Femur (tissue), 1 donor: ENCODE measurements at regions not wholly inside any gene's neighbourhood (a gene's known extent, or its start where the extent isn't known, plus 50 kb on each side); places are given as distances from the start of the nearest gene placed in this dataset.
"Not testable (repeated sequence)": the region's sequence is repeated elsewhere in the genome, so short reads cannot be mapped to it uniquely, and the experiment has no call there.

Experiments
- DNase-seq: peaks from one replicate; pipeline ENCODE4 v3.0.0-alpha.2; 2017

DNA sequence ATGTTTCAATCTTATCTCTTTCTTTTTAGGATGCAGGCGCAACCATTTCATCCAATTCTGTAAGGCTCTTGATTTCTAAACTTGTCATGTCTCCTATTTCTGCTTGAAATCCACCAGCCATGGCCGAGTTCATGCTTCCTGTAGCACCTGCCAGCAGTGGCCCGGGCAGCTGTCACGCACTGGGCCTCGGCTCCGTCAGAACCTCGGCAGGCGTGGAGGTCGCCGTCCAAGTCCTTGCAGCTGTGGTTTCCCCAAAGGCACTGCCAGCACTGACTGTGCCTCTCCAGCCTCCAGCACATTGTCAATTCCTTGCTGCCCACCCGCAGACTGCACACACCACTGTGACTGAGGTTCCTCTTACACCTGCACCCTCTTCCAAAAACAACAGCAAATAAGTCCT lies 188.7 kb upstream of the SALL3 start:
- DNase-seq = no peak

DNA sequence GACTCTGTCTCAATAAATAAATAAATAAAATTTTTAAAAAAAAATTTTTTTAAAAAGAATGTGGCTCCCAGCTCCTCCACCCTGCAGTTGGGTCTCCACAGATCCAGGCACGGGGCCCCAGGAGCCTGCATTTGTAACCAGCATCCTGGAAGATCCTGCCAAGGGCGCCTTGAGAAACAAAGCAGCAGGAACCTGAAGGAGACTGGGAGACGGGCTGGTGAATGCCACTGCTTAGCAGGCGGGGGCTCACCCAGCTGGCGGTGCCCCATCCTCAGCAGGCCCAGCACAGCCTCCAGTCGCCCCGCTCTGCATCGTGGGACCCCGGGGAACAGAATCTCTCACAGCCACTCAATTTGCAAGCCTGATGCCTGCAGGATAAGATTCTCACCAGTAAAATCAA lies 187.5 kb upstream of the SALL3 start:
- DNase-seq = no peak

DNA sequence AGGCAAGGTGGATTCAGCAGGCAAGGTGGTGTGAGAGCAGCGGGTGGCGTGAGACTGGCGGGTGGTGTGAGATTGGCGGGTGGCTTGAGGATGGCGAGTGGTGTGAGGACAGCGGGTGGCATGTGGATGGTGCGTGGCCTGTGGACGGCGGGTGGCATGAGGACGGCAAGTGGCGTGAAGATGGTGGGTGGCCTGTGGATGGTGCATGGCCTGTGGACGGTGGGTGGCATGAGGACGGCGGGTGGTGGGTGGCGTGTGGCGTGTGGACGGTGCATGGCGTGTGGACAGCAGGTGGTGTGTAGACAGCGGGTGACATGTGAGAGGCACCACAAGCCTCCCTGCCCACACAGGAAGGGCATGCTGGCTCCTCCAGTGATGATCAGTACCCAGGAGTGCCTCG lies 186.9 kb upstream of the SALL3 start:
- no peak for DNase-seq

DNA sequence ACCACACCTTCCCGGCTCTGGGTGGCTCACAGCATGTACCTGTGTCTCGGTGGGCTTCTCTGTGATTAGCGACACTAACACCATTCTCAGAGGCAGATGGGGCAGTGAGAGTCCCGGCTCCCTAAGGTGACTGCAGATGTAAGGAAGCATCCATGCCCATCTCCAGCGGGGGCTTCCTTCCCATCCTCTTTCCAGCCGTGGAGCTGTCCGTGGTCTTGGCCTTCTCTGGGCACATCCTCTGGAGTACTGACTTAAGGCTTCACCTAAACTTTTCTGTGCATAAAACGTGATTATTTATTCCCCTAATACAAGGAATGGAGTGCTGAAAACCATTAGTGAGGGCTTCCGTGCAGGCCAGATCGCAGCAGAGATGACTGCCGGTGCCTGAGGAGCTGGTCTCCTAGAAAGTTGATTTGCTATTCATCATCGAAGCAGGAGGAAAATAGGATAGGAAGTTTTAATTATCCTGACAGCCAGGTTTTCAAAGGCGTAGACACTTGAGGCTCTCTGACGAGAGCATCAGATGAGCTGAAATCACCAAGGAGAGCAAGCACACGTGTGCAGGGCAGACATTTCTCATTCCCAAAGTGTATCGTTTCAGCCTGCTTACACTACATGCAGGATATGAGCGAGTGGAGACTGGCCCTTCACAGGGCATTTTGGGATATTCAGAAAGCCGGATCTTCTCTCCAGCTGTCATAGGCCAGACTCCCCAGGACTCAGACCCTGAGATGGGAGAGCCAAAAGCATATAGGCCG lies 186.1 kb upstream of the SALL3 start:
- DNase-seq = no peak

DNA sequence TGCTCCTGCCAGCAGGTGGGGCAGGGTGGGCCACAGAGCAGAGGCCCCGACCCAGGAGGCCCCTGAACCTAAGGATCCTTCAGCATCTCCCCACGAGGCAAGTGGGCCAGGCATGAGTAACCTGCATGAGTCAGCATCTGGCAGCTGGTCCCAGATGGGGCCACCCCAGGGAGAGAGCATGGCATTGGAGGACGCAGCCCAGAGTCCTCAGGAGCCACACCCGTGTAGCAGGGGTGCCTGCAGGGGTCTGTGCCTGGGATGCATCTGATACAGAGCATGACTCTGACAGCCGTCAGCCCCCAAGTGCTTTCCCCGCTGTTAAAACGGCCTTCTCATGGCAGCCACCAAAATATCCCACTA lies 185.6 kb upstream of the SALL3 start:
- DNase-seq = no peak

DNA sequence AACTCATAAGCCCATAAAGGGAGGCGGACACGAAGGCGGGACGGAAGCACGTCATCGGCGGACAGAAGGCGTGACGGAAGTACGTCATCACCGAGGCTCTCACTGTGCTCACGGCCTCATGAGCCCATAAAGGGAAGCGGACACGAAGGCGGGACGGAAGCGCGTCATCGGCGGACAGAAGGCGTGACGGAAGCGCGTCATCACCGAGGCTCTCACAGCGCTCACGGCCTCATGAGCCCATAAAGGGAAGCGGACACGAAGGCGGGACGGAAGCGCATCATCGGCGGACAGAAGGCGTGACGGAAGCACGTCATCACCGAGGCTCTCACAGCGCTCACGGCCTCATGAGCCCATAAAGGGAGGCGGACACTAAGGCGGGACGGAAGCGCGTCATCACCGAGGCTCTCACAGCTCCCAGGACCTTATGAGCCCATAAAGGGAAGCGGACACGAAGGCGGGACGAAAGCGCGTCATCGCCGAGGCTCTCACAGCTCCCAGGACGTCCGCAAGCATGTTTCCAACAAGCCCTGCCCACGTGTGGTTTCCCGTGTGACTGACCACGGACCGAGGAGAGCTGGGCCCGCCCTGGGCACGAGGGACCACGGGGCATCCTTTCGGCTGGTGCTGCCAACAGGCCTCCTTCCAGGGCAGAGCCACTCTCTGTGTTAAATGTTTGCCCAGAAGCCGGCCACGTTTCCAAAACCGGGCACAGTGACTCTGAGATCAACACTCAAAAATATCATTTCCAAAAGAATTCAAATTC lies 182.7 kb upstream of the SALL3 start:
- no peak for DNase-seq

DNA sequence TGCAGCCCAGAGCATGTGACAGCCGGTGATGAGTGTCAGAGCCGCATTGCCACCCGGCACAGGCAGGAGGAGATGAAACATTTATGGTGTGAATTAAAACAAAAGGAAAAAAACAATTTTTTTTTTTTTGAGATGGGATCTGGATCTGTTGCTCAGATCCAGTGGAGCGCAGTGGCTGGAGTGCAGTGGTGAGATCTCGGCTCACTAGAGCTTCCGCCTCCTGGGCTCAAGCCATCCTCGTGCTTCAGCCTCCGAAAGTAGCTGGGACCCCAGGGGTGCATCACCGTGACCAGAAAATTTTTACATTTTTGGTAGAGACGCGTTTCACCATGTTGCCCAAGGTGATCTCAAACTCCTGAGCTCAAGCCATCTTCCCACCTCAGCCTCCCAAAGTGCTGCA lies 182.1 kb upstream of the SALL3 start:
- no peak for DNase-seq

DNA sequence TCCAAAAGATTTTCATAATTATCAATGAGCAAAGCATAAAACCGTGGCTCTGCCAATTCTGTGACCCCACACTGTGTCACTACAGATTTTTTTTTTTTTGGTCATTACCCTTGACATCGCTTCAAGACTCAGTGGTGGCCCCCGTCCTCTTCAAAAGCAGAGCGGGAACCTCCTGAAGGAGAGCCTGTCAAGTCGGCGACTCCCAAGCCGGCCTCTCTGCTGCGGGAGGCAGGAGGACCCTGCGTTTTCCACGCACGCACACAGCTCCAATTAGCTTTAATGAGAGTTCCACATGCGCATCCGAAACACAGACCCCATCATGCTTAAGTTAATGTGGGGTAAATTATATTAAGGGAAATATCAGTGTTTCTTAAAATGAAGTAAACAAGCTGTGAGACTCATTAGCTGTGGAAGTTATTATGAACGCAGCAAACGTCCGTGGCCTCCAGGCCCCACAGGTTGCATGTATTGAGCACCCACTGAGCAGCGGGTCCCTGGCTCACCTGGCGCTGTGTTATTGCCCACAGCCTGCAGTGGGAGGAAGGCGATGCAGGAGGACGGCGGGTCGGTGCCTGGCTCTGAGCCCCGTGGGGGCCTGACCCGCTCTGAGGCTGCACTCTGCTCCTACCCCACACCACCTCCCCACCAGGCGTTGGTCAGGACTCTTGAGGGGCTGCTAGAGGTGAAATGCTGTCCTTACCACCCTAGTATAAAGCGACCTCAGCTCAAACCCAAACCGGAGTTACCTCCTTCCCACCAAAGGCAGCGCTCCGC lies 181.0 kb upstream of the SALL3 start:
- DNase-seq = no peak

DNA sequence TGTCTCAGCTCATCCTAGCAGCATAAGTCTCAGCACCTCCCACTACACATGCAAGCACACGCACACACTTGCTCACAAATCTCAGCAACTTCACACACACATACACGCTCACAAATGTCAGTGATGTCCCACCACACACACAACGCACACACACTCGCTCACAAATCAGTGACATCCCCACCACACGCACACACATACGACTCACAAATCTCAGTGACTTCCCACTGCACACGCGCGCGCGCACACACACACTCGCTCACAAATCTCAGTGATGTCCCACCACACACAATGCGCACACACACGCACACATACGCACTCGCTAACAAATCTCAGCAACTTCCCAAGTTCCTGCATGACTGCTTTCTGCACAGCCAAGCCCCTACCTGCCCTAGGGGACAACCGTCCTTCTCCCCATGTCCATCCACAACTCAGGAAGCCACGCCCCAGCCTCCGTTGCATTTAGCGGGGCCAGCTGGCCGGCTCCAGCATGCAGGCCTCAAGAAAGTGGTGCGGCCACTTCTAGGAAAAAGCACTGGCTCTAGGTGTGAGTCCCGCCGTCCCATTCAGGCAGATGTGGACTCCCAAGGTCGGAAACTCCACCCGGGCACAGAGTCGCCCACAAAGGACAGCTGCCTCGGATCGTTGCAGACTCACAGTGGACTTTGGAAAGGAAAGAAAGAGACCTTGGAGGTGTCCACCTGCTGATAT lies 180.1 kb upstream of the SALL3 start:
- no peak for DNase-seq

DNA sequence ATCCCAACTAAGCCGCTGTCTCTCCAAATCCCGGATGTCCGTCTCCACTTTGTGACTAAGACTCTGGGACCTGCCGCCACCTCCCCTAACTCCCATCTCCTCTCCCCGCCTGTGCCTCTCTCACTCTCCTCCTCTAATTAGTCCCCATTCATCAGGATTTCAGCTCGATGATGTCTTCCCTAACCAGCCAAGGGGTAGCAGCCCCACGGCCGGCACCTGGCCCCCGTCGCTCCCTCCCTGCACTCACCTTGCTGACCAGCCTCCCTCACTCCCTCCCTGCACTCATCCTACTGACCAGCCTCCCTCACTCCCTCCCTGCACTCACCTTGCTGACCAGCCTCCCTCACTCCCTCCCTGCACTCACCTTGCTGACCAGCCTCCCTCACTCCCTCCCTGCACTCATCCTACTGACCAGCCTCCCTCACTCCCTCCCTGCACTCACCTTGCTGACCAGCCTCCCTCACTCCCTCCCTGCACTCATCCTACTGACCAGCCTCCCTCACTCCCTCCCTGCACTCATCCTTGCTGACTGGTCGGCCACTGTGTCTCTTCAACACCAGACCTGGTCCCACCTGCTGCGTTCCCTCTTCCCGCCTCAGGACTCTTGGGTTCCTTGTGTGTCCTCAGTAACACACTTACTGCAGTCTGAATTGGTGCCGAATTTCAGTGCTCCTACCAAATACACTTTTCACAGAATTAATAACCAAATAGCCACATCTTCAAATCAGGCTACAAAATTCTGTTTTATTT lies 179.3 kb upstream of the SALL3 start:
- DNase-seq = not testable (repeated sequence)

DNA sequence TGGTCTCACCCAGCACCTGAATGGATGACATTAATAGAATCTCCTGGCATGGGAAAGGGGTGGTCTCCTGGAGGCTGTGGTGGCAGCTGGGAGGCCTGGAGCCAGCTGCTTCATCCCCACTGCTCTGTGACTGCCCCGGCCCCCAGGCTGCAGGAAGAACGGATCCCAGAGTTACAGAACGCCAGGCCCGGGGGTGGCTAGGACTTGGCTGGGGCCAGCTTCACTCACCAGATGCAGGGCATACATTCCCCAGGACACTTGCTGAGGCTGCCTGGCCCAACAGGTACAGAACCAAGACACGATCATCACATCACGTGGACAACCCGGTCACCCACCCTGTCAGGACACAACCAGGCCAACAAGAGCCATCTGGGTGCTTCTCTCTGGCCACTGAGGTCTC lies 178.6 kb upstream of the SALL3 start:
- no peak for DNase-seq

DNA sequence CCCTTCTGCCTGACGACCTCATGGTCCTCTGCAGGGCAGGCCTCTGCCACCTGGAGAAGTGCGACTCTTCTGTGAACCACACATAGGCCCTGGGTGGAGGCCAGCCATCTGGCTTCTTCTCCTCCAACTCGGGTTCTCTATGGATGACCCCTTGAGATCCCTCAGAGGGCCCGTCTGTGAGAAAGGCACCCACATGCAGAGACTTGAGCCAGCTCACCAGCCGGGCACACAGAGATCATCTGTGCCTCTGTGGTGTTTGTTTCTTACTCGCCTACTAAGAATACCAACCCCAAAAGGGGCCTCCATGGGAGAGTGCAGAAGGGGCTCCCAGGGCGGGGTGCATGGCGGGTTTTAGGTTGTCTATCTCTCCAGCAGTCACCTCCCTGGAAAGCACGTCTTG lies 176.5 kb upstream of the SALL3 start:
- no peak for DNase-seq

DNA sequence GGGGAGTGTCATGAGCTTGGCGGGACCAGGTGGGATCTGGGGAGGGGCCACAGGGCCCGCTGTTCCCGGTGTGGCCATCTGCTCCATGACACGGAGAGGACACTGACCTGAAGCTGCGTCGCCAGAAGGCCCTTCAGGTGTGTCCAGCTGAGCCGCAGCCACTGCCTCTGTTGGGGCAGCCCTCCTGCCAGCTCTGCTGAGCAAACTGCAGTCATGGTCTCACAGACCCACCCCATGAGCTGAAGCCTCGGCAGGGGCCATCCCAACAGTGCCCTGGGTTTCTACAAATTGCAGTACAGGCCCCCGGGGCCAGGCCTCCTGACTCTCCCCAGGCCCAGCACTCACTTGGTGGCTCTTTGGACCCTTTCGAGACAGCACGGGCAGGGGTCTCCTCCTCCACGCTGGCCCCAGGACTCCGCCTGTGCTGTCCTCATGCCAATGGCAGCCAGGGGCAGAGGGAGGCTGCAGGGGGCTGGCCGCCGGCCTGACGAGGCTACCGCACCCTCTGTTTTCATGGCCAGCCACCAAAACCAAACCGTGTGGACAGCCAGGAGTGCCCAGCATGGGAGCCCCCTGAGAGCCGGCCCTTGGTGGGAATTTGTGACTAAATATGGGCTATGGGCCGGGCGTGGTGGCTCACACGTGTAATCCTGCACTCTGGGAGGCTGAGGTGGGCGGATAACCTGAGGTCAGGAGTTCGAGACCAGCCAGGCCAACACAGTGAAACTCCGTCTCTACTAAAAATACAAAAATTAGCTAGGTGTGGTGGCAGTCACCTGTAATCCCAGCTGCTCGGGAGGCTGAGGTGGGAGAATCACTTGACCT lies 175.2 kb upstream of the SALL3 start:
- DNase-seq = no peak

DNA sequence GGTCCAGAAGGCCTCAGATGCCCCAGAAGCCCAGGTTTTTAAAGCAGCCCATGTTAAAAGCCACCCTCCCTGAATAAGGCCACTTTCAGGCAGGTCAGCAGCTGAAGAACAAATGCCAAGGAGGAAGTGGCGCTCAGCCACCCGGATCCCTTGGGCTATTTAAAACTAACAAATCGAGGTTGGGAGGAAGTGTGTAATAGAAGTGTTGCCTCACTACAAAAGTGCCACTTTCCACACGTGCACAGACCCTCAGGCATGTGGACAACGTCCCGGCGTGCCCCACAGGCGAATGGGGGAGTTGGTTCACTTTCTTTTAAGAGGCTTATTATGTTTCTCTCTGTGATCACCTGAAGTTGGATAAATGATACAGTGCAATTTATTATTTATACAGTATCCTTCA lies 173.8 kb upstream of the SALL3 start:
- no peak for DNase-seq

DNA sequence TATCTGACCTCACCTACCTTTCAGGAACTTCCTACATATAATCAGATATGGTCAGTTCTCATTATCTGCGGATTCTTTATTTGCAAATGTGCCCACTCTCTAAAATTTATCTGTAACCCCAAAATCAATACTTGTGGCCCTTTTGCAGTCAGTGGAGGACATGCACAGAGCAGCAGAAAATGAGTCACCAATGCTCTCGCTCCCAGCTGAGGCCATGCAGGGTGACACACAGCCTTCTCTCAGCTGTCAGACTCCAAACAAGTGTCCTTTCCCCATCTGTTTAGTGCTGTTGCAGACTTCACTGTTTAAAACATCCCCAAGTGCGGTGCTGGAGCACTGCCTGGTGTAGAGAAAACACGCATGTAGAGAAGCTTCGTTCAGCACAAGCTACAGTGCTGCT lies 171.9 kb upstream of the SALL3 start:
- DNase-seq = no peak

DNA sequence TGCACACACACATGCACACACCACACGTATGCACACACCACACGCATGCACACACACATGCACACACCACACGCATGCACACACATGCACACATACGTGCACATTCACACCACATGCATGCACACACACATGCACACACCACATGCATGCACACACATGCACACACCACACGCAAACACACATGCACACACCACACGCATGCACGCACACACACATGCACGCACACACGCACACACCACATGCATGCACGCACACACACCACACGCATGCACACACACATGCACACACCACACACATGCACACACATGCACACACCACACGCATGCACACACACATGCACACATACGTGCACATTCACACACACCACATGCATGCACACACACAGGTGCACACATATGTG lies 169.8 kb upstream of the SALL3 start:
- no peak for DNase-seq

DNA sequence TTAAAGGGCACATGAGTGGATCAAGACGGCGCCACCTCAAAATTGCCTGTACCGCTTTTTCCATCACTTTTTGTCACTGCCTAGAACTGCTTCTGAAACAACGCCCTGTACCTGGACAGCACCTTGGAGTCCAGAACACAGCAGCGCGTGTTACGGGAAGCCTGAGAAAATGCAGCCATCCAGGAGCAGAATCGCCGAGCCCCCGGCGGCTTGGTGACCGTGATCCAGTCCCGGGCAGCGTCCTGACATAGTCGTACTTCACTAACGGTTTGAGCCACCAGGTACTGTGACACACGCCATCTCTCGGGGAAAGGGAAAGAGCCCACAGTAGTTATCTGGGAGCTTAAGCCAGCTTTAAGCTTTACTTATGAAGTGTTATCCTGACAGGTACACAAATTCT lies 168.9 kb upstream of the SALL3 start:
- DNase-seq = no peak

DNA sequence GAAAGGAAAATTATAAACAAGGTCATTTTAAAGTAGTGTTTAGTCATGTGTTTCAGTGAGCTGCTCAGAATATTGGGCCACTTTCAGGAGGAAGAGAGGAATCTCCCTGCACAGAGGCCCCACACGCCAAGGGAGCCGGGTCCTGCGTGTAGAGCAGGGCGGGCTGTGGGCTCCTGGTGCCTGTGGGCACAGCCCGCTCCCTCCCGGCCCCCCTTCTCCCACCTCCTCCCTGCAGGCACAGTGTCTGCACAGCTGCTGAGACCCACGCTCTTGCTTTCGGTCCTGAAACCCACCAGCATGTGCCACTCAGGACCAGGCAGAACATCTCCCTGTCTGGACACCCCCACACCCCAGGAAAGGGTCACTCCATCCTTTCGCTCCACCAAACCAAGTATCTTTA lies 167.6 kb upstream of the SALL3 start:
- no peak for DNase-seq

DNA sequence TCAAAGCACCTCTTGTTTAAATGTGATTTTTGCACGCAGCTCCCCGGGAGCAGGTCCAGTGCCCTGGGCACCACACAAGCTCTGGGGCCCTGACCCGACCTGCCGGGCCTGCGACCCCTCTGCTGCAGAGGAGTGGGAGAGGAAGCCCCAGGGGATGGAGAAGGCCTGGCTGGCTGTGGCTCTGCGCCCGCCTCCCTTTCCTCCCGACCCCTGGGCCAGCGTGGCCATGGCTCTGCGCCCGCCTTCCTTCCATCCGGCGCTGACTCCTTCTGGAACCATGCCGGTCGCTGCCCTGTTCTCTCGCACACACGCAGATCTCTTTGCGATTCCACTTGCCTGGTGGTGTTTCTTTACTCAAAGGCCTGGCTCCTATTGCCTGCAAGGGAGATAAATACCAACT lies 166.5 kb upstream of the SALL3 start:
- DNase-seq = no peak

DNA sequence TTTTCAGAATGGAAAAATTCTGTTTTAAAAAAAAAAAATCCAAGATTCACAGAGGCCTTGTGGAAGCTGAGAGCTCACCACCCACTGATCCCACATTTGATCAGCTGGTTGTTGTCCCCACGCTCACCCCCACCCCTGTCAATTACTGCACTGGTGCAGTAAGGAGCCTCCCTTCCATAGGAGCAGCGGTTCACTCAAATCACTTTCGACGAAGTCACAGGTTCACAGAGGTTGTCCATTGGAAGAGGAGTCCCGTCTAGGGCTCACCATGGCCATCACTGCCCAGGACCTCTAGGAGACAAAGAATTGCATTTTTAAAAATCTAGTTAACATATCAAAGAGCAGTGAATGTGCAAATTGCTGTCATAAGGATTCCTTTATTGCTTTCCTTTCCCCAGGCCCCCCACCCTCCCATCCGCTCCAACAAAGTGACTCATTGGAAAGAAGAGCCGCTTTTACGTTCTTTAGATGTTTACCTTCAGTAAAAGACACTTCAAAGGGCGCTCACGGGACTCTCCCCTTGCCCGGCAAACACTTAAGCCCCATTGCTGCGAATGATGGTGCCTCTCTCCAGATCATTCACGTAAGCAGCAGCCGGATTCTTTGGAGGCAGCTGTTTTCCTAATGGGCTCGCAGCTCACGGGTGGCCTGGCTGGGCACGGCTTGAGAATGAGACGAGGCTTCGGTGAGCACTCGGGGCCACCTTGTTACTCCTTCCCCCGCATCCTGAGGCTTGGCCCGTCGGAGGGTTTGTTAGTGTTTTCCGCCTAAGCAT lies 165.5 kb upstream of the SALL3 start:
- no peak for DNase-seq

DNA sequence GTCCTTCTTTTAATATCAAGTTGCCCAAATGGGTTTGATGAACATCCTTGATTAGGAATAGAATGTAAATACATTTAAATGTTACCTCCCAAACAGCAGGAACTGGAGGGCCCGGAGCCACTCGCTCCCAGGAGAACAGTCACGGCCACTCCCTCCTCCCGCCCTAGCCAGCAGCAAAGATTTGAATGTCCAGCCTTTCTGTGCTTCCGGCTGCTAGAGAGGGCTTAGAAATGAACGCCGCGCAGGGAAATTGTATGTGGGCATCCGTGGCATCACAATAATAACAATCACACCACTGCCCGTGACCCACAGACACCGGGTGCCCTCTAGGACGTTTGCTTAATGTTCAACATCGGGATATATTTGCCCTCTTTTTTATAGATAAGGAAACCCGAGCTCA lies 164.9 kb upstream of the SALL3 start:
- no peak for DNase-seq
